HG02798 (cell line): ENCODE measurements at regions not wholly inside any gene's neighbourhood (a gene's known extent, or its start where the extent isn't known, plus 50 kb on each side); places are given as distances from the start of the nearest gene placed in this dataset.
"Not testable (repeated sequence)": the region's sequence is repeated elsewhere in the genome, so short reads cannot be mapped to it uniquely, and the experiment has no call there.

Source experiments
- ATAC-seq: cut with Tn5 transposase; IDR thresholded peaks from one replicate; pipeline ENCODE4 v1.9.1; 2021; ENCODE audit warnings: mild to moderate bottlenecking; ENCODE audit not compliant: unreplicated experiment, poor library complexity

DNA sequence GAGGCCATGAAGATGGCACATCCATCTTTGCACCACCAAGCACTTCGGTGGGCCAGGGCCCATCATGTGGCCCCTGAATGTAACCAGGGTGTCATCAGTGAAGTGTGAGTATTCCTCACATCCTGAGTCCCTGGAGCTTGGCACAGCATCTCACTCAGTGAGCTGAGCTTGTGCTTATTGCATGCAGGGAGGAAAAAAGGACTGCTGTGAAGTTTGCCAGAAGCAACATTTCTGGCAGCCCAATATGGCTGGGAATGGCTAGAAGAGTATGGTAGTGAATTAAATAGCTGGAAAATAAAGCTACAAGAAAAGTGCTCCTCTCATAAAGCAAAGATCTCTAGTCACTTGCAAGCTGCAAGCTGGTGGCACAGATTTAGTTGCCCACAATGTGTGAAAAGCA lies 109.3 kb downstream of the TNFSF18 start:
- ATAC-seq = no peak

DNA sequence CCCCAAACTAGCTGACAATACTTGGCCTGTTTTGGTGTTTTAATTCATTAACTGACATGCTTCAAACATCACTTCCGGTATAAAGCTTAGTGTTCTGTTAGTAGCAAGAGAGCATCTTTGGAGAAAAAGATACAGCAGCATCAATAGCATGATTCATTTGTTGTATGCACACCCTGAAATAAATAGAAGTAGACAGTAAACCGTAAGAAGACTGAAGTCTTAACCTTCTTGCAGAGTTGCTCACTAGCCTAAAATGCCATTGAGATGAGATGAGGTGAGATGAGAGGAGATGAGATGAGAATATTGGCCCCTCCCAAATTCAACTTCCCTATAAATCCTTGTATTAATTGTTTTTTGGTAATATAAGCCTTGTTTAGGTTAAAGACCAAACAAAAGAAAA lies 108.8 kb downstream of the TNFSF18 start:
- no peak for ATAC-seq

DNA sequence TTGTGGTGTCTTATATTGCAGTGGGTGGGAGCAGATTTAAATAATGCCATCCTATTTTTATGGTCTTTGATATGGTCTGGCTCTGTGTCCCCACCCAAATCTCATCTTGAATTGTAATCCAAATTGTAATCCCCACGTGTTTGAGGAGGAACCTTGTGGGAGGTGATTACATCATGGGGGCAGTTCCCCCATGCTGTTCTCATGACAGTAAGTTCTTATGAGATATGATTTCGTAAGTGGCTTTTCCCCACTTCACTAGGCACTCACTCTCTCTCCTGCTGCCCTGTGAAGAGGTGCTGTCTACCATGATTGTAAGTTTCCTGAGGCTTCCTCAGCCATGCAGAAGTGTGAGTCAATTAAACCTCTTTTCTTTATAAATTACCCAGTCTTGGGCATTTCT lies 107.6 kb downstream of the TNFSF18 start:
- not testable (repeated sequence) for ATAC-seq

DNA sequence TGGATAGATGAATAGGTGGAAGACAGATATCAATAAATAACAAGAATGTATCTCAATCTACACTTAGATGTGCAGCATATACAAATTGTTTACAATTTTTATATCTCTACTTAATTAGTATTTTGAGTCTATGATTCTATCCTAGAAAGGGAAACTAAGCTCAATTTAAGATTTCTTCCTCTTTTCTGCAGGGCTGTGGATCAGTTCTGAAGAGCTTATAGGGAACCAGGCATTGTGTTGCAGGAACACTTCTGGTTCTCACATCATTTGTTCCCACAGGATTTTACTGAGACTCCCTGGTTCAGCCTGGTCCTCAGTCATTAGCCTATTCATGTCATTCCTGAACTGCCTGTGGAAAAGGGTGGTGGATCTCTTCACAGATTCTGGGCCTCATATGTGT lies 105.8 kb downstream of the TNFSF18 start:
- ATAC-seq = no peak

DNA sequence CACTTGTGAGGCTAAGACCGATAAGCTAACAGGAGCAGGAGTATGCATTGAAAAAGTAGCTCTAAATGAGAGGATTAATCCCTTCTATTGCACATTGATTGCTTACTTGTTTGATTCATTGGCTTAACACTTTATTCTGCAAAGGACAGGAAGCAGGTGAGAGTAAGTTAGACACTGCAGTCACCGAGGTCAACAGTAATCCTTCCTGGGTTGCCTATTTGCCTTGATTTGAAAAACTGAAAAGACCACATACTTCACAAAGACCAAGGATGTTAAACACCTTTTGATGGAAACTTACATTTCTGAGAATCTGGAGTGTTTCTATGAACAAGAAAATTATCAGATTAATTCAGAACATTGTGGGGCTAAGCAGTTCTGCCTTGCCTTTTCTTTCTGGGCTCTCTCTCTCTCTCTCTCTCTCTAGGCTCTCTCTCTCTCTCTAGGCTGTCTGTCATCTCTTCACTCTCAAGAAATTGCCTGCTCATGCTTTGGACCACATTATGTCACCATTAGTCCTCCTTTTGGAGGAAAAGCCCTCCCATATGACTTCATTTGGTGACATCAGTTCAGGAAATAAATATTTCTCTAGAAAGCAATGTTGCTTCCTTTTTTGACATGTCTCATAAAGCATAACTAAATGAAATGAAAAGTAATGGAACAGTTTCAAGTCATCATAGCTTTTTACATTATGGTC lies 103.8 kb downstream of the TNFSF18 start:
- no peak for ATAC-seq

DNA sequence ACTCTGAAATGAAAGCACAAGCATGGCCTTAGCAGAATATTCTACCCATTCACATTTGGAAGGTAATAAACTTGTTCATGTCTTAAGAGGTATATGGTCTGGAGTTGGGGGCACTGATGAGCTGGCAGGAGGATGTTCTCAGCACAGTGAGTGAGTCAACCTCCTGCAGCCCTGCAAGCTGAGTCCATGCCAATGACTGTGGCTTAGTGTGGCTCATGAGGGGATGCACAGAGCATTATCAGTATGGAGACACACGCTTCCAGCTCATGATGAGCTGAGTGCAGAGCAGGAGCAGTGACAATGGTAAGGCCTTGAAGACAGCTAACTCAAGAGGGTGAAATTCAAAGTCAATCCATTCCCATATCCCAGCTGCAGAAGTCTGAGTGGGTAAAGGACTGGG lies 102.3 kb downstream of the TNFSF18 start:
- ATAC-seq = no peak

DNA sequence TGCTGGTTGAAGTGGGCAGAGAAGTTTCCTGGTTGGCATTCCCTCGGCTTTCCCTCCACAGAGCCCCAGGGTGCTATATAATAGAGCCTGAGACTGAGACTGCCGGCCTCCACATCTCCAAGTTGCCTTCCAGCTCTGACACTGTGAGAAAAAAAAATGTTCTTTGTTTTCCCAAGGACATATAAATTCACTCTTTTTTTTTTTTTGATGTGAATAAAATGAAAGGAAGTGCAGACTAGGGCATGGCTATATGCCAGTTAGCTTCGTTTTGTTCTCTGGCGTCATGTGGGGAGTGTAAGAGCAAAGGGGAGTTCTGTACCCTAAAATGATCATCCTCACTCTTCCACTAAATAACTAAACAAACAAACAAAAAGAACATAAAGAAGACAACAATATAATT lies 101.6 kb downstream of the TNFSF18 start:
- ATAC-seq = no peak

DNA sequence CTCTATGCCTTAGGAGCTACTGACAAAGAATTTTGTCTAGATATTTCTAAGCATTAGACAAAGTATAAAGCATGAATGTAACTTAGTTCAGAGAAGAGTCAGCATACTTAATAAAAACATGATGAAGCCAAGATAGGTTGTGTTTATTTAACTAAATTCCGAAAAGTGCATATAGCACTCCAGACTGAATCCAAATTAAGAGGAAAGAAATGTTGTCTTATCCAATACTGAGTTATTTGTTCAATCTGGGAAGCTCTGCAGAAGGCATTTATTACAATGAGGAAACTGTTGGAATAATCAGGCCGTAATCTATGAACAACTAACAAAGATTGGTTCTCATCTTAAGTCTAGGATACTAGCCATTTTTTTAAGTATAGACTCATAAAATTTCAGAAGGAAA lies 100.2 kb downstream of the TNFSF18 start:
- ATAC-seq = no peak

DNA sequence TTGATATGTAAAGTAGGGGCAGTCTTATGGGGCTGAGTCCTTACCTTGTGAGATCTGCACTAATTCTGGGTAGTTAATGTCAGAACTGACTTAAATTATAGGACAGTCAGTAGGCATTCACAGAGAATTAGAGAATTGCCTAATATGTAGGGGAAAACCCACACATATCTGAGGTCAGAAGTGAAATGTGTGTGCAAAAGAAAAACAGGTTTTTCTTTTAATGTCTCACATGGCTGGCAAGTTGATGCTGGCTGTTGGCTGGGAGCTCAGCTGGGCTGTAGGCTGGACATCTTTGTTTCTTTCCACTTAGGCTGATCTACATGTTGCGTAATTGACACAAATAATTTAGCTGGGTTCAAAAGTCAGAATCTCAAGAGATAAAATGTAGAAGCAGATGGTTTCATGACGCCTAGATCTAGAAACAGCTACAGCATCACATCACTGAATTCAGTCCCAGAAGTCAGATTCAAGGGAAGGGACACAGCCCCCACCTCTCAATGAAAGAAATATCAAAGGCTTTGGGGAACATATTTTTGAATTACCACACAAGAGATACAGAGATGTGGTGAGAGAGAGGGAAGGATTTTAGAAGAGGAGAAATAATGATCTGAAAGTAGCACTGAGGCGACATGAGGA lies 98.9 kb downstream of the TNFSF18 start:
- ATAC-seq = no peak

DNA sequence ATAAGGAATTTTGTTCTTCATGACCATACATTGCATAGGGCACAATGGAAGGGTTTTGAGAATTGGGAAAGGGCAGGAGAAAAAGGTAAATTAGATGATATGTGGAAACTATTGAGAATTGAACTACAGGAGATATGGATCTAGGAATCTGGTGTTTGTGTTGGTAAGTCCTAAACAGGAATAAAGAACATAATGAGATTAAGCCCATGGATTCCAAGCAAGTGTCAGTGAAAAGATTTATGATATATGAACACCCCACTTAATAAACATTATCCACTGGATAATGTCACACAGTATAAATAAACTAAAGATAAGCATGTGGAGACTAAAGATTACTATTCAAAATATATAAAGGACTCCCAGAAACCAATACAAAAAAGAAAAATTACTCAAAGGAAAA lies 98.2 kb downstream of the TNFSF18 start:
- ATAC-seq = no peak

DNA sequence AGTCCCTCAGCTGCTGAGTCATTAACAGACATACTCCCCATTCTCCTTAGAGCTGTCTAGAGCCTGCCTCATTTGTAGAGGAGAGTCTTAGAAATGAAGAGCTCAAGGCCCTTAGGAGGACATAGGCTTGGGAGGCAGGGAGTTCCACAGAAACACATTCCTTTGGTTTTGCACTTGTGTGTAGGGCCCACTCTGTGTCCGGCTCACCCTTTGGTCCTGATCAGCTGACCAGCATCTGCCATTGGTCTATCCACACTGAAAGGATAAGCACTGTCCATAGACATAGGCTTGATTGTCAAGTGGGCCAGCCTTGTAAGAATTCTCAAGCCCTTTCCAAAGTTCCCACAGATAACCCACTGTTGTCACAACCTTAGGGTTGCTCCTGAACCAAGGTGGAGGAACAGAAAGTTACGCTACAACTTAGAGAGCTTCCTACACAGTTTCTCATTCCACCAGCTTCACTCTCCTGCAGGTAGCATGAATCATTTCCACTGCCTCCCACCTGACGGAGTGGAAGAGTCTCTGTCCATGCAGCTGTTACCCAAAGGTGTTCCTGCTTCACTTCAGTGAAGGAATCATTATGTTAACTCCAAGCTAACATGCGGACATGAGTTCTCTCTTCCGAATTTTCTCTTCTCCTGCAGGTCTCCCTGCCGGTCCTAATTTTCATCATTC lies 96.1 kb downstream of the TNFSF18 start:
- no peak for ATAC-seq

DNA sequence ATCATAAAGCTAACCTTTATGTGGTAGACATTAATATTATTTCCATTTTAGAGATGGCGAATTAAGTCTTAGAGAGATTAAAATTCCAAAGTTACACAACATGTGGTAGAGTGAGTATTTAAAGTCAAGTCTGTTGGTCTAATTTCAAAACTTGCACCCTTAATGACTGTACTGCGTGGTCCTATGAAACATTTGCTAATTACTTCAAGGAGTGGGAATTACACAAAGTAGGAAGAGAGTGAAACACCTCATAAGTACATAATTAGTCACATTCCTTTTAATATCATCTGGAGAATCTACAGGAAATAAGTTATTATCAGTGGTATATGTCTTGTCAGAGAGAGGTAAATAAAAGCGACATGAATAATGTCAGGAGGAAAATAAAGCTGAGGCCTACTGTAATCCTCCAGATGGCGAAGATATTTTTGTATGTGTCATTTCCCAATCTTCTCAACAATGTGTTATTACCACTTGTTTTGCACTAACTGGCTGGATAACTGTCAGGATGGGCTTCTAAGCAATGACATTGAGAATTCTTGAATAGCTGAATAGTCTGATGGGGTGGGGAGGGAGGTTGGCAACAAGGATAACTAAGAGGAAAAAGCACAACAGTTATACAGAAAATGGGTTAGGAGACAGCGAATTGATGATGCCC lies 95.5 kb downstream of the TNFSF18 start:
- no peak for ATAC-seq

DNA sequence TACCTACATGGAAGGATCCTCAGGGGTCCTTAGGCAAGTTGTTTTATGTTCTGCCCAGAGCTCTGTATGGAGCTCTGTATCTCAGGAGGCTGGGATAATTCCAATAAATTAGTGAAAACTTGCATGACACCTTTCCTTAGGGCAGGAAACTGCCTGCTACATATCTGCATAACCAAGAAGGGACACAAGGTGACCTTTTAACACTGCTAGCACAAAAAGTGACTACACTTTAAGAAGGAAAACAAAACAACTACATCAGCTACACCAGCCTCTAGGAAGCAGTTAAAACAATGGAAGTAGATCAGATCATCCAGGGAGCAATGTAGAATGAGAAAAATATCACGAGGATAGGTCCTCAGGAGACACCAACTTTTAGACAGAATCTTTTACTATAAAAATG lies 93.9 kb downstream of the TNFSF18 start:
- ATAC-seq = no peak

DNA sequence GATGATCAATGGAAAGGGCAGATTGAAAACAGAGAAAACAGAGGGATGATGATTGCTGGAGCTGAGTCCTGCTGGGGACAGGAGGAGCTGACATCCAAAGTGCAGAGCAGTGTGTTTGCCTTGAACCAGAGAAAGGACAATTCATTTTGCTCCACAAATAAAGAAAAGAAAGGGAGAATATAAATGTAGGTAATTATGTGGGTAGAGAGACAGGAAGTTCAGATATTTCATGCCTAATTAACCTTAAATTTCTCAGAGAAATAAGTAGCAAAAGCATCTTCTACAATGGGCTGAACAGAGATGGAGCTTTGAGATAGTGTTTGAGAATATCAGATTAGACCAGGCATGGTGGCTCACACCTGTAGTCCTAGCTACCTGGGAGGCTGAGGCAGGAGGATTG lies 93.2 kb downstream of the TNFSF18 start:
- no peak for ATAC-seq

DNA sequence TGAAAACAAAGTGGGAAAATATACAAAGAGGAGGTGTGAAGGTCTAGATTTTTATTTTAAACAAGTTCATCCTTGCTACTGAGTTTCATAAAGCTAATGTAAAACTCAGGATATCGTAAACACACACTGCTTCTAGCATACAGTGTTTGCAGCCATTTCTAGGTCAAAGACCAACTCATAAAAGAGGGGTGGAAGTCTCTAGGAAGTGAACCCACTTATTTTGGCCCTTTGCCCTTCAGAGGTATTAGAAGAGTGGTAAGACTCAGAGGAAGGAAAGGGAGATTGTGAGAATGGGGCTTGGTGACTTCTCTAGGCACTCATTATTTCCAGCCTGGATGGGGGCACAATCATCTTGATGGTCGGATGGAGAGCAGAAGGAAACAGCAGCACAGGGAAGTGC lies 91.2 kb downstream of the TNFSF18 start:
- ATAC-seq = no peak

DNA sequence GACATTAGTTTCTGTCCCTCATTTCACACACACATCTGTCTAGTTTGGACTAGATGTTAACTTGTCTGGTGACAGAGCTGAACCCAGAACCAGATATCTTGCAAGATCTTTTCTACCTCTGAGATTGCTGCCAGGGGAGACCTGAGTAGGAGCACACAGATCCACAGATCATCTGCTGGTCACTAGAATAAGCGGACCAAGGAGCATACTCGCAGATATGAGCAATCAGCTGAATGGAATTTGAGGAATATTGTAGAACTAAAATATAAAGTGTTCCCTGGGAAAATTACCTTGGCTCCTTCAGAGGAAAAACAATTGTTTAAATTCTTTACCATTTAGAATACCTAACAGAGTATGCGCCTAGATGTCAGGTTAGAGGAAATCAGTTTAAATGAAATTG lies 90.7 kb downstream of the TNFSF18 start:
- no peak for ATAC-seq

DNA sequence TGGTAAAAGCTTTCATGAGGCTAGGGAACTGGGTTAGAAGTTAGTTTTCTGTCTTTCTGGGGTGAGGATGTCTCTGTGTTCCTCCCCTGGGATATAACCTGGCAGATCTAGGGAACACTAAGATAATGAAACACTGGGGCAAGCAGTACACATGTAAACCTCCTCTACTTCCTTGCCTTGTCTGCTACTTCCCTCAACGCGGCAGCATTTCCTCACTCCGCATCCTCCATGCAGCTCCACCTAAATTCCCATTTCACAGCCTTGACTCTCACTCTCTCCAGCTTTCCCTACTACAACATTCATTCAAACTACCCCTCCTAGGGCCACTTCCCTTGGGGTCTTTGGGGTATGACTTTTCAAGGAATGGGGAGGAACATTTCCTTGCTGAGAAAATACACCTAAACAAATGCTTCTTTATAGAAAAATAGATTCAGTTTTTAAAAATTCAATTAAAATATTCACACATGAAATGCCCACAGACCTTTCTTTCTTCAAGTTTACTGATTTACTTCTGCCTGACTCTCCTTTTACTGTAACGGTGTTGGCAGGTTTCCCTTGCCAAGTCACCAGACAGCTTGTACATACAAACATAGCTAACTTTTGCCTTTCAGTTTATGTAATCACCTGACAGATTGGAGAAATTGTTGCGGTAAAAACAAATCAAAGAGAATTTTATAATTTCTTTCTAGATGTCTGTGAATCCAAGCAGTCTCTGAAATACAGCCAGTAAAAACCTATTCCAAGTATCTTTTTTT lies 90.1 kb downstream of the TNFSF18 start:
- ATAC-seq = no peak

DNA sequence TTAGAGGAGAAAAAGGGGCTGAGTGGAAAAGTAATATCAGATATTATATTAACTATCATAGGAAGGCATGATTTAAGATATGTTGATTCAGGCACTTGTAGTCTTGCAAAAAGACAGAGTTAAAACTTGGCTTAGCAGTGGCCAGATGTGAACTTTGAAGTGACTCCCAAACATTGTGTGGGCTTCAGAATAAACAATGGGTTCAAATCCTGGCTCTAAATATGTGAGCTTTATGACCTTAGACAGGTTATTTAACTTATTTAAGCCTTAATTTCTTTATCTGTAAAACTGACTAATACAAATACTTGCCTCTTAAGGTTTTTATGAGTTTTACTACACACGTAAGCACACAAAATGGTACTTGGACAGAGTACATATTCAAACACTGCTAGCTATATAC lies 85.9 kb downstream of the TNFSF18 start:
- no peak for ATAC-seq

DNA sequence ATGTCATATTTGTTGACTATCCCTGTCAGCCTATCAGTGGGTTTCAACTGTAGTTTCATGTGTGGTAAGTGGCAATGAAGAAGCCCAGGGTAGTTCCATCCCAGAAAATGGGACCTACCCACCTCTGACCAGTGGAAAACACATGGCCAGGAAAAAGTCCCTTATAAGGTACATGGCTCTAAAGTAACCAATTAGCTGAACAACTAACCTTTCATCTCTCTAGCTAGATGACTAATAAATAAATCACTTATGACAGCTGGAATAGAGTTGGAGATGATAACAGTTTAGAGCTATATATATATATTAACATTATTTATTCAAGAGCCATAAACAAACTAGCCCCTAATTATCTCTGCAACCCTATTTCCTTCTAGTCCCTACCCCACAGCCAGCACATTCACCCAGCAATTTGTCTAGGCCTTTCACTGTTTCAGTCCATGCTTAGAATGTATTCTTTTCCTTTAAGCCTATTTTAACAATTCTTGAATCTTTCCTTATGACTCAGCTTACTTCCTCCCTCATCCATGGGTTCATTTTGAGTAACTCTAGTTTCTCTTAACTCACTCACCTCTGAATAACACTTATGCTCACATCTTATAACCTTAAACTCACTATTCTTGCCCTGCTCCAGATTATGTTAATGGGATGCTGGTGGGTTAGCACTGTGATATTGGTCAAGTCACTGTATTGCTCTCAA lies 83.7 kb downstream of the TNFSF18 start:
- no peak for ATAC-seq

DNA sequence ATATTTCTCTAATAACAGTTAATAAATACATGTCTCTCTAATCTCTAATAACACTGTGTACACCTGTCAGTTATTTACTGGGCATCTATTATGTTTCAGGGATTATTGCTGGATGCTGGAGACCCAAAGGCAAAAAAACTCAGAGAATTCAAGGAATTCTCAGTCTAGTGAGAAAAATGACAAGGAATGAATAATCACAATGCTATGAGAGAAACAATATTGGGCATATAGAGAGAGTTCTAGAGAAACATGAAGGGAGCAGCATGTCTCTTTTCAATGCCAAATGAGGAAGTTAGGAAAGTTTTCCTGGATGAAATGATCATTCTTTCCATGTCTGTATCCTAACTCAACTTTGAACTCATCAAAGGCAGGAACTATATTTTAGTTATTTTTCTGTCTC lies 82.8 kb downstream of the TNFSF18 start:
- no peak for ATAC-seq
